Suprapubic skin (tissue), 4 donors: ENCODE measurements at regions not wholly inside any gene's neighbourhood (a gene's known extent, or its start where the extent isn't known, plus 50 kb on each side); places are given as distances from the start of the nearest gene placed in this dataset.
"Not testable (repeated sequence)": the region's sequence is repeated elsewhere in the genome, so short reads cannot be mapped to it uniquely, and the experiment has no call there.

ENCODE experiments used
- CTCF ChIP-seq, 2 donors: fragments of 200-600 bp in 1 of 2; fragments of 450-650 bp in 1 of 2; sonication (generic) in 1 of 2; IDR thresholded peaks; one replicate each; pipeline ENCODE4 v1.5.1; 2016 to 2019; ENCODE audit warnings: antibody characterized with exemption in 2 of 2, mild to moderate bottlenecking in 1 of 2, moderate library complexity in 1 of 2
- POLR2A ChIP-seq, 2 donors: fragments of 450-650 bp; IDR thresholded peaks; one replicate each; pipeline ENCODE4 v1.6.1; 2017; ENCODE audit warnings: antibody characterized with exemption in 2 of 2, mild to moderate bottlenecking in 2 of 2, moderate library complexity in 2 of 2
- POLR2AphosphoS5 ChIP-seq, 3 donors: sonication (generic); formaldehyde crosslinking; IDR thresholded peaks; one replicate each; pipeline ENCODE4 v1.6.1; 2017; ENCODE audit warnings: antibody characterized with exemption in 3 of 3

- TF ChIP-seq POLR2AphosphoS5, POLR2A, CTCF (IDR thresholded peaks at IDR 0.05): not testable (repeated sequence)
Measured at GRCh38 chr20:29566901-29567635, 1690.4 kb upstream of the DEFB115 start.
